ENCODE measurements at regions not wholly inside any gene's neighbourhood (a gene's known extent, or its start where the extent isn't known, plus 50 kb on each side); places are given as distances from the start of the nearest gene placed in this dataset.

- H3K27me3 Mint-ChIP-seq (ENCODE audit: insufficient read depth, low read depth), result no peaks in the 10 kb centered on the region
- H3K79me2 ChIP-seq (ENCODE audit: low read depth), result no peaks in the 10 kb centered on the region
Observed at GRCh38 chr21:15592271-15592860, 137.4 kb upstream of the USP25 start.

GRCh38 chr21:15592957-15593356 lies 136.8 kb upstream of the USP25 start:
- no peaks in the 10 kb centered on the region for H3K4me1 Mint-ChIP-seq
- peaks cover 2% of the 10 kb centered on the region for H3K9me3 Mint-ChIP-seq
- no peak overlapping the region for H3K27ac ChIP-seq
- no peaks in the 10 kb centered on the region for H3F3A ChIP-seq (ENCODE audit: low read depth)
- H3K4me3 ChIP-seq, result no peak overlapping the region
- no peak overlapping the region for H3K27ac Mint-ChIP-seq
- H2AFZ ChIP-seq (replicated peaks), result no peak overlapping the region
- no peaks in the 10 kb centered on the region for H3K4me1 ChIP-seq
- H3K36me3 ChIP-seq, result no peaks in the 10 kb centered on the region
- no peaks in the 10 kb centered on the region for H3K9me3 ChIP-seq (ENCODE audit: low read depth)
- TF ChIP-seq EZH2phosphoT487 (IDR thresholded peaks at IDR 0.05) (no peak), EZH2 (IDR thresholded peaks at IDR 0.05) (no peak), CTCF (IDR thresholded peaks at IDR 0.05) (no peak)
- H3K9ac ChIP-seq, result no peak overlapping the region
- no peaks in the 10 kb centered on the region for H3K27me3 Mint-ChIP-seq (ENCODE audit: insufficient read depth, low read depth)
- no peak overlapping the region for H3K4me2 ChIP-seq
- H3K36me3 Mint-ChIP-seq, result no peaks in the 10 kb centered on the region
- no peaks in the 10 kb centered on the region for H3K79me2 ChIP-seq (ENCODE audit: low read depth)
- no peak overlapping the region for H3K4me3 Mint-ChIP-seq
- no peaks in the 10 kb centered on the region for H3K27me3 ChIP-seq
- H4K20me1 ChIP-seq (ENCODE audit: low read depth), result no peaks in the 10 kb centered on the region
- no peak for DNase-seq (ENCODE audit: low spot score)

More at GRCh38 chr21:15592271-15592860, 137.4 kb upstream of the USP25 start:
- Histone ChIP-seq H3K27ac (no peak overlapping the region), H3F3A (ENCODE audit: low read depth) (no peaks in the 10 kb centered on the region), H3K4me3 (no peak overlapping the region), H3K9ac (no peak overlapping the region), H4K20me1 (ENCODE audit: low read depth) (no peaks in the 10 kb centered on the region), H3K36me3 (no peaks in the 10 kb centered on the region), H3K9me3 (ENCODE audit: low read depth) (no peaks in the 10 kb centered on the region), H3K4me1 (no peaks in the 10 kb centered on the region), H2AFZ (replicated peaks) (no peak overlapping the region), H3K4me2 (no peak overlapping the region), H3K27me3 (no peaks in the 10 kb centered on the region)
- peak; percentile 25 for DNase-seq (ENCODE audit: low spot score)
- TF ChIP-seq CTCF (IDR thresholded peaks at IDR 0.05), result peak; percentile 82
- no peak for TF ChIP-seq EZH2 (IDR thresholded peaks at IDR 0.05)
- Mint-ChIP-seq H3K4me3 (no peak overlapping the region), H3K36me3 (no peaks in the 10 kb centered on the region), H3K9me3 (peaks cover 2% of the 10 kb centered on the region), H3K27ac (no peak overlapping the region), H3K4me1 (no peaks in the 10 kb centered on the region)

- no peak overlapping the region for H2AFZ ChIP-seq (replicated peaks)
- H3K27me3 ChIP-seq, result no peaks in the 10 kb centered on the region
- H3K9me3 ChIP-seq (ENCODE audit: low read depth), result no peaks in the 10 kb centered on the region
- TF ChIP-seq EZH2phosphoT487 (IDR thresholded peaks at IDR 0.05), result no peak
- TF ChIP-seq EZH2 (IDR thresholded peaks at IDR 0.05), result no peak
- no peak for TF ChIP-seq CTCF (IDR thresholded peaks at IDR 0.05)
- no peak overlapping the region for H3K4me2 ChIP-seq
- H3K27ac ChIP-seq, result no peak overlapping the region
- H3K36me3 Mint-ChIP-seq, result no peaks in the 10 kb centered on the region
- H3K36me3 ChIP-seq, result no peaks in the 10 kb centered on the region
- no peaks in the 10 kb centered on the region for H3K4me1 ChIP-seq
- H3K4me3 Mint-ChIP-seq, result no peak overlapping the region
- H3F3A ChIP-seq (ENCODE audit: low read depth), result no peaks in the 10 kb centered on the region
- no peaks in the 10 kb centered on the region for H3K79me2 ChIP-seq (ENCODE audit: low read depth)
- H3K27me3 Mint-ChIP-seq (ENCODE audit: insufficient read depth, low read depth), result no peaks in the 10 kb centered on the region
- no peaks in the 10 kb centered on the region for H4K20me1 ChIP-seq (ENCODE audit: low read depth)
- no peak overlapping the region for H3K9ac ChIP-seq
- H3K4me3 ChIP-seq, result no peak overlapping the region
- H3K27ac Mint-ChIP-seq, result no peak overlapping the region
- peaks cover 2% of the 10 kb centered on the region for H3K9me3 Mint-ChIP-seq
- H3K4me1 Mint-ChIP-seq, result no peaks in the 10 kb centered on the region
- no peak for DNase-seq (ENCODE audit: low spot score)
Observed at GRCh38 chr21:15601390-15601789, 128.4 kb upstream of the USP25 start.

Measured in neural progenitor cell (in vitro differentiated cells).